COLO829 (cell line): ENCODE measurements at regions not wholly inside any gene's neighbourhood (a gene's known extent, or its start where the extent isn't known, plus 50 kb on each side); places are given as distances from the start of the nearest gene placed in this dataset.

Source experiments
- DNase-seq: peaks from one replicate; pipeline ENCODE4 v3.0.0; 2012; ENCODE audit warnings: low spot score

GRCh38 chr5:38099205-38100168 is 158.9 kb upstream of the EGFLAM start:
- no peak for DNase-seq

GRCh38 chr5:38094889-38095288 is 163.5 kb upstream of the EGFLAM start:
- DNase-seq = no peak

GRCh38 chr5:38093855-38094254 is 164.5 kb upstream of the EGFLAM start:
- no peak for DNase-seq

- DNase-seq = no peak
Observed at GRCh38 chr5:38086777-38087176, 171.6 kb upstream of the EGFLAM start.

GRCh38 chr5:38079620-38080402 is 178.5 kb upstream of the EGFLAM start:
- no peak for DNase-seq

GRCh38 chr5:38078161-38078560 is 180.2 kb upstream of the EGFLAM start:
- peak; percentile 17 for DNase-seq

GRCh38 chr5:38077652-38078051 is 180.7 kb upstream of the EGFLAM start:
- no peak for DNase-seq

- no peak for DNase-seq
Observed at GRCh38 chr5:38071831-38072694, 186.3 kb upstream of the EGFLAM start.

- DNase-seq = no peak
Observed at GRCh38 chr5:38070304-38070950, 187.9 kb upstream of the EGFLAM start.

- no peak for DNase-seq
Observed at GRCh38 chr5:38069360-38069759, 189.0 kb upstream of the EGFLAM start.

- DNase-seq = no peak
Observed at GRCh38 chr5:38060354-38060753, 198.0 kb upstream of the EGFLAM start.

- DNase-seq = no peak
Observed at GRCh38 chr5:38059876-38060275, 198.5 kb upstream of the EGFLAM start.

- no peak for DNase-seq
Observed at GRCh38 chr5:38051711-38052511, 206.4 kb upstream of the EGFLAM start.

GRCh38 chr5:38048400-38048799 is 208.6 kb upstream of the GDNF start:
- DNase-seq = no peak

GRCh38 chr5:38046103-38046502 is 206.3 kb upstream of the GDNF start:
- DNase-seq = no peak

- no peak for DNase-seq
Observed at GRCh38 chr5:38045446-38045845, 205.6 kb upstream of the GDNF start.

- no peak for DNase-seq
Observed at GRCh38 chr5:38039826-38040225, 200.0 kb upstream of the GDNF start.

GRCh38 chr5:38039091-38039490 is 199.2 kb upstream of the GDNF start:
- DNase-seq = no peak

- no peak for DNase-seq
Observed at GRCh38 chr5:38036765-38037164, 196.9 kb upstream of the GDNF start.

GRCh38 chr5:38032149-38032548 is 192.3 kb upstream of the GDNF start:
- no peak for DNase-seq

GRCh38 chr5:38031304-38031703 is 191.5 kb upstream of the GDNF start:
- DNase-seq = no peak
